ENCODE measurements at regions not wholly inside any gene's neighbourhood (a gene's known extent, or its start where the extent isn't known, plus 50 kb on each side); places are given as distances from the start of the nearest gene placed in this dataset.

GRCh38 chr5:168128111-168128510, 163.3 kb upstream of the WWC1 start:
- no peak overlapping the region for H2AFZ ChIP-seq (ENCODE audit: control insufficient read depth, low read depth, low read length)
- CTCF ChIA-PET = interaction anchor here (0.6 to 1.1 kb wide), 3 partner anchors 8 to 20 kb away, joined by 3 read pairs; no protein-coding TSS in a partner anchor
- POLR2A ChIA-PET = no interaction called here
- no peak overlapping the region for H3K4me3 ChIP-seq
- no peak overlapping the region for H3K27ac ChIP-seq (ENCODE audit: control insufficient read depth, insufficient read depth)
- H3K4me2 ChIP-seq (ENCODE audit: control insufficient read depth, insufficient read depth) = no peak overlapping the region
- H3K79me2 ChIP-seq (ENCODE audit: control insufficient read depth, insufficient read depth, low read length) = no peaks in the 10 kb centered on the region
- no peak overlapping the region for H3K9ac ChIP-seq (ENCODE audit: control insufficient read depth, insufficient read depth, low read length)
- H3K36me3 ChIP-seq (ENCODE audit: control insufficient read depth in 2 of 2, insufficient read depth in 2 of 2, low read length in 1 of 2) = no peaks in the 10 kb centered on the region
- SMC1A ChIA-PET (ENCODE audit: uncharacterized antibody, unreplicated experiment) = no interaction called here
- RAD21 ChIA-PET (ENCODE audit: unreplicated experiment) = no interaction called here
- H4K20me1 ChIP-seq (ENCODE audit: control insufficient read depth, insufficient read depth) = no peaks in the 10 kb centered on the region
- DNase-seq (ENCODE audit: low read depth, low spot score) (no peak), ATAC-seq (no peak), FAIRE-seq (no peak)
- 61% methylated on average over 7 of the region's 7 CpGs for WGBS (ENCODE audit: insufficient coverage, insufficient replicate concordance, low lambda C conversion rate, missing lambda C conversion rate)
- in situ Hi-C loops (cut with MboI) (no loop called here), intact Hi-C loops (cut with micrococcal nuclease; ENCODE audit: unreplicated experiment) (no loop called here)
- no peak for TF ChIP-seq SUPT20H (IDR thresholded peaks at IDR 0.05; ENCODE audit: borderline replicate concordance, control insufficient read depth, low read depth, low read length)
- TF ChIP-seq MTA2 (IDR thresholded peaks at IDR 0.05; ENCODE audit: low read depth) = no peak
- TF ChIP-seq SREBF1 (IDR thresholded peaks at IDR 0.05; ENCODE audit: low read length) = no peak
- TF ChIP-seq, protein P1, sequence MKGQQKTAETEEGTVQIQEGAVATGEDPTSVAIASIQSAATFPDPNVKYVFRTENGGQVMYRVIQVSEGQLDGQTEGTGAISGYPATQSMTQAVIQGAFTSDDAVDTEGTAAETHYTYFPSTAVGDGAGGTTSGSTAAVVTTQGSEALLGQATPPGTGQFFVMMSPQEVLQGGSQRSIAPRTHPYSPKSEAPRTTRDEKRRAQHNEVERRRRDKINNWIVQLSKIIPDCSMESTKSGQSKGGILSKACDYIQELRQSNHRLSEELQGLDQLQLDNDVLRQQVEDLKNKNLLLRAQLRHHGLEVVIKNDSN (IDR thresholded peaks at IDR 0.05; ENCODE audit: borderline replicate concordance, extremely low read length, insufficient read depth, low read depth, low read length) = no peak
- TF ChIP-seq CREM (IDR thresholded peaks at IDR 0.05; ENCODE audit: low read depth) = no peak
- TF ChIP-seq, protein P2, sequence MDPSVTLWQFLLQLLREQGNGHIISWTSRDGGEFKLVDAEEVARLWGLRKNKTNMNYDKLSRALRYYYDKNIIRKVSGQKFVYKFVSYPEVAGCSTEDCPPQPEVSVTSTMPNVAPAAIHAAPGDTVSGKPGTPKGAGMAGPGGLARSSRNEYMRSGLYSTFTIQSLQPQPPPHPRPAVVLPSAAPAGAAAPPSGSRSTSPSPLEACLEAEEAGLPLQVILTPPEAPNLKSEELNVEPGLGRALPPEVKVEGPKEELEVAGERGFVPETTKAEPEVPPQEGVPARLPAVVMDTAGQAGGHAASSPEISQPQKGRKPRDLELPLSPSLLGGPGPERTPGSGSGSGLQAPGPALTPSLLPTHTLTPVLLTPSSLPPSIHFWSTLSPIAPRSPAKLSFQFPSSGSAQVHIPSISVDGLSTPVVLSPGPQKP (IDR thresholded peaks at IDR 0.05; ENCODE audit: low read depth, low read length) = no peak
- no peak for TF ChIP-seq GATAD2B (conservative IDR thresholded peaks at IDR 0.05; ENCODE audit: low read depth)
- no peak for TF ChIP-seq ZBTB40 (IDR thresholded peaks at IDR 0.05; ENCODE audit: borderline replicate concordance)
- TF ChIP-seq, protein P3, sequence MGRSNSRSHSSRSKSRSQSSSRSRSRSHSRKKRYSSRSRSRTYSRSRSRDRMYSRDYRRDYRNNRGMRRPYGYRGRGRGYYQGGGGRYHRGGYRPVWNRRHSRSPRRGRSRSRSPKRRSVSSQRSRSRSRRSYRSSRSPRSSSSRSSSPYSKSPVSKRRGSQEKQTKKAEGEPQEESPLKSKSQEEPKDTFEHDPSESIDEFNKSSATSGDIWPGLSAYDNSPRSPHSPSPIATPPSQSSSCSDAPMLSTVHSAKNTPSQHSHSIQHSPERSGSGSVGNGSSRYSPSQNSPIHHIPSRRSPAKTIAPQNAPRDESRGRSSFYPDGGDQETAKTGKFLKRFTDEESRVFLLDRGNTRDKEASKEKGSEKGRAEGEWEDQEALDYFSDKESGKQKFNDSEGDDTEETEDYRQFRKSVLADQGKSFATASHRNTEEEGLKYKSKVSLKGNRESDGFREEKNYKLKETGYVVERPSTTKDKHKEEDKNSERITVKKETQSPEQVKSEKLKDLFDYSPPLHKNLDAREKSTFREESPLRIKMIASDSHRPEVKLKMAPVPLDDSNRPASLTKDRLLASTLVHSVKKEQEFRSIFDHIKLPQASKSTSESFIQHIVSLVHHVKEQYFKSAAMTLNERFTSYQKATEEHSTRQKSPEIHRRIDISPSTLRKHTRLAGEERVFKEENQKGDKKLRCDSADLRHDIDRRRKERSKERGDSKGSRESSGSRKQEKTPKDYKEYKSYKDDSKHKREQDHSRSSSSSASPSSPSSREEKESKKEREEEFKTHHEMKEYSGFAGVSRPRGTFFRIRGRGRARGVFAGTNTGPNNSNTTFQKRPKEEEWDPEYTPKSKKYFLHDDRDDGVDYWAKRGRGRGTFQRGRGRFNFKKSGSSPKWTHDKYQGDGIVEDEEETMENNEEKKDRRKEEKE (IDR thresholded peaks at IDR 0.05) = no peak
- no peak for TF ChIP-seq CREB1 (IDR thresholded peaks at IDR 0.05; ENCODE audit: low read depth)
- no peak for TF ChIP-seq TCF7 (IDR thresholded peaks at IDR 0.05; ENCODE audit: borderline replicate concordance)
- TF ChIP-seq RELA (IDR thresholded peaks at IDR 0.05; ENCODE audit: borderline replicate concordance, partially characterized antibody) = no peak
- TF ChIP-seq MYC (IDR thresholded peaks at IDR 0.05; ENCODE audit: insufficient read depth, insufficient read length, insufficient replicate concordance, low read length, severe bottlenecking) = no peak
- TF ChIP-seq HDGF (IDR thresholded peaks at IDR 0.05) = no peak
- peaks cover 1 to 2% of the 10 kb centered on the region in 2 experiments for H3K27me3 ChIP-seq (replicated peaks in 1 of 2; ENCODE audit: control insufficient read depth in 2 of 2, insufficient read depth in 2 of 2, low read length in 1 of 2)
- H3K9me3 ChIP-seq (replicated peaks; ENCODE audit: control insufficient read depth, insufficient read depth, low read length) = no peaks in the 10 kb centered on the region; the same call in 2 of the 3 replicates
- no TSS peak for BruUV-seq (replicated peaks)
- peaks cover 10% of the 10 kb centered on the region for H3K4me1 ChIP-seq (ENCODE audit: control insufficient read depth, insufficient read depth, low read length)

Measured in GM12878 (cell line).